DMS114 treated with DMSO at 0.1 percent for 48 hours (cell line): ENCODE measurements at regions not wholly inside any gene's neighbourhood (a gene's known extent, or its start where the extent isn't known, plus 50 kb on each side); places are given as distances from the start of the nearest gene placed in this dataset.

Experiments used
- DNase-seq: peaks from one replicate; lab custom pipeline; 2025; ENCODE audit not compliant: unreplicated experiment; lab: John Stamatoyannopoulos, UW

DNA sequence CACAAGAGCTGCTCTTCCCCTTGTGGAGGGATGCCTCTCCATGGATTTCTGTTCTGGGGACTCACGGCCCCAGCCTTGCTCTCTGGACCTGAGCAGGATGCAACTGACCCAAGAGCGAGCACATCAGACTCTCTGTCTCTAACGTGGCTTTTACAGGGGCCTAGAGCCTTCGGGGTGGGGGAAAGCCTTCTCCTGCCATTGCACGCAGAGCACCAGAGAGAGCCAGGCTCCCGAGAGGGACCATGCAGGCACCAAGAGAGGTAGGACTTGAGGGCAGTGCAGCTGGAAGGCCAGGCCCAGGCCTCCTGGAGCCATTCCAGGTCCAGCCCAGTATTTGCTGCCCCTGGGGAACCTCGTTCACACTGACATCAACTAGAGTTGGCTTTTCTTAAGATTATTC, 475.6 kb upstream of the MYT1L start:
- DNase-seq = no peak

DNA sequence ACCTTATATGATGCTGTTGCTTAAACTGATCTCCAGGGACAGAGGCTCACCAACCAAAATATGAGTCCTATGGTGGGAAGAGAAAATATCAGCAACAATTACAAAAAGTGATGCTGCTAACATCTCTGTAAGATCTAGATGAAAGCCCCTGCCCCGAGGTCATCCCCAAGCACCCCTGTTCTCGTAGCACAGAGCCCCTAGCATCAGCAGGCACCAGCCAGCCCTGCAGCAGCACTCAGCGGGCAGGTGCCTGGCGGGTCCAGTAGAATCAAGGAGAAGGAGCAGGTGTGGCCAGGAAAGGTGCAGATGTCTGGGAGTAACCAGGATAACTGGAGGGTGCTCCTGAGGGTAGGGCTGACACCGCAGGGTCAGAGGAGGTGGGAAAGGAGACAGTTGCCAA, 474.2 kb upstream of the MYT1L start:
- no peak for DNase-seq

DNA sequence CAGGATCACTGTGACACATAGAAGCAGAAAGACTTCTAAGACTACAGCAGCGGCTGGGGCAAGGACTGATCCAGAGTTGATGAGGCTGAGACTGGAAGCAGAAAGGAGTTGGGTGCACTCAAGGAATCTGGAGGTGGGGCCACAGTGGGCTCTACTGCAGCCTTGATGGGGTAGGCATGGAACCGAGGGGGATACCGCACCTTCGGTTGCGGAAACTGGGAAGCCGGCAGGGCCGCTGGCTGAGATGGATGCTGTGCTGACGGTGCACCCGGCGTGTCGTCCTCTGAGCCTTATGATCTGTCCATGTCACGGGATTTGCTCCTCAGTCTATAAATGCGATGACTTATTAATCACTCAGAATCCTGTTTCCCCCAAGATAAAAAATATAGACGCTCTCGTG, 473.5 kb upstream of the MYT1L start:
- no peak for DNase-seq

DNA sequence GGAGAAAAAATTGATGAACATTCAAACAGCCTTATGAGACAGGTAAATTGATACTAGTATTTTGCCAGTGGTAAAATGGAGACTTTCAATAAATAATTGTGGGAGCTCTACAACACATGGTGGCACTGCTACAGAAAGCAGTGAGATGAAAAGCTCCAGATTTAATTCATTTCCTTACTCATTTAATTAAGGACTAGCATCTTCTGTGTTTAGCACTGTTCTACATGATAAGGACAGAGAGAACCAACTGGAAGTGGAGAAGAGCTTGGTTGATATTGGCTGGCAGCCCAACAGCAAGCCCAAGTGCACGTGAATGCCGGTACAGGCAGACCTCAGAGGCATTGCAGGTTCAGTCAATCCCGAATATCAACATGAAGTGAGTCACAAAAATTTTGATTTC, 470.4 kb upstream of the MYT1L start:
- no peak for DNase-seq

DNA sequence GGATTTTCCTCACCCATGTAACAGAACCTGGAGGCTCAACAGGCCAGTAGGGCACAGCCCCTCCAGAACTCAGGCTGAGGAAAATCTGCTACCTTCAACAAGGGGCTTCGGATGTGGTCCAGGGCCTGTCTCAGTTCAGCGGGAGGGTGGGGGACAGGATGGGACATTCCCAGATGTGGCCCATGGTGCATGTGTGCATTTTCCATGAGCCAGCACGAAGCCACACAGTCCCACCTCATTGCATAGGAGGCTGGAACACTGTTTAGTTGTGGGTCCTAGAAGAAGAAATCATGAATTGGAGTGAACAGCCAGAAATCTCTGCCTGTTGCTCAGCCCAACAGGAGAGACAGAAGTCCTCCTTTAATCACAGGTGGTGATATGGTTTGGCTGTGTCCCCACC, 469.6 kb upstream of the MYT1L start:
- DNase-seq = no peak

DNA sequence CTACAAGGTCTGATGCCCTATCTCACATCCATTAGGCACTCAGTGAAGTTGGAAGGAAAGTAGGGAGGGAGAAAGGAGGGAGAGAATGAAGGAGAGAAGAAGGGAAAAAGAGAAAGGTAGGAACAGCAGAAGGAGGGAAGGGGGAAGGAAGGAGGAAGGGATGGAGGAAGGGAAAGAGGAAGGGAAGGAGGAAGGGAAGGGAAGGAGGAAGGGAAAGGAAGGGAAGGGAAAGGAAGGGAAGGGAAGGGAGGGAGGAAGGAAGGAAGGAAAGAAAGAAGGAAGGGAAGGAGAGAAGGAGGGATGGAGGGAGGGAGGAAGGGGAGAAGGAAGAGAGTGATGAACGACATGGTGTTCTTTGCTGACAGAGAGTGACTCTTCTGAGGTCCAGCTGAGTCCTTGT, 468.9 kb upstream of the MYT1L start:
- no peak for DNase-seq

DNA sequence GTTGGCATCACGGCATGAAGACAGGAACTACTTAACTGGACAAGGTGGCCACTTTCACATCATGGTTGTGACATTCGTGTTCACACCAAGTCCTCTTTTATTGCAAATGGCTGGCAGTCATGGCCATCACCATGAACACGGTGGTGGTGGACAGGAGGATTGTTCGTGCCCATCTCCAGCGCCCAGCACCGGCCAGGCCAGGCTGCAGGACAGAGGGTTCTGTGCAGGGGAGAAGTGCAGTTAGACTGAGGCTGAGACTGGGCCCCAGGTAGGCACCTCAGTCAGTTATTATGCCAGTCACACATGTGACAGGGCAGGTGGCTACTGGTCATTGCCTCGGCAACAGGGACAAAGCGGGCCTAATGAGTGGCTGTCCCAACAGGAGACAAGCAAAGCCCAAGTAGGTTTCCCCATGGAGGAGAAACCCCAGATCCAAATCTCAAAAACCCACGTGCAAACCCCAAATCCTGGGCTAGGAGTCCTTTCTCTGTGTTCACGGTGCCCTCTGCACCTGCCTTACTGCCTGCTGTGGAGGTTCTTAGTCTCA, 468.1 kb upstream of the MYT1L start:
- no peak for DNase-seq

DNA sequence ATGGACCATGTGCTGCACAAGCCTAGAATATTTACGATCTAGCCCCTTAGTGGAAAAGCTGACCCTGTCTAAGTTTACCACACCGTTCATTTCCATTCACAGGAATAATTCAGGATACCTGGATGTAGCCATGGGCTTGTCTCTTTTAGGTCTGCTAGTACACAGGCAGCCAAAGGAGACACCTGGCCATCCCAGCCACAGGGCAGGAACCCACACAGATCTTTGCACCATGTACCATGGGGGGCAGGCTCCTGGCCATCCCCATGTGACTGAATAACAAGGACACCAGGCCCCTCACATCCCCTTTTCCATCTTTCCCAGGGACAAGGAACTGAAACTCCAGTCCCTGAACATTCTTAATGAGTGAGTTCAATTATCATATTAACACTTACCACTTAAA, 467.3 kb upstream of the MYT1L start:
- DNase-seq = no peak

DNA sequence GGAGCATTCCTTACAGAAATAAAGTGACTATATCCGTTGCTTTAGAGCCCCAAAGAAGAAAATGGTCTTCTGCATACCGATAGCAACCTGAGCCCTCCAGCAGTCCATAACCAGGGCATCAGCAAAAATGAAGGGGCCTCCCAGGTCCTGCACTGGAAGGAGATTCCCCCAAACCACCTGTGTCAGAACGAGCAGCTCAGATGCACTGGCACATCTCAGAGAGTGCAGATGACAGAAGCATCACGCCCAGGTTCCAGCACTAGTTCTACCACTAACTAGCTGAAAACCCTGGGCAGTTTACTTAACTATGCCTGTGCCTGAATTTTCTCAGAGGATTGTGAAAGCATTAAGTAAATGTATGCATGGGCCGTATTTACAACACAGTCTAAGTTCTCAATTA, 466.7 kb upstream of the MYT1L start:
- no peak for DNase-seq

DNA sequence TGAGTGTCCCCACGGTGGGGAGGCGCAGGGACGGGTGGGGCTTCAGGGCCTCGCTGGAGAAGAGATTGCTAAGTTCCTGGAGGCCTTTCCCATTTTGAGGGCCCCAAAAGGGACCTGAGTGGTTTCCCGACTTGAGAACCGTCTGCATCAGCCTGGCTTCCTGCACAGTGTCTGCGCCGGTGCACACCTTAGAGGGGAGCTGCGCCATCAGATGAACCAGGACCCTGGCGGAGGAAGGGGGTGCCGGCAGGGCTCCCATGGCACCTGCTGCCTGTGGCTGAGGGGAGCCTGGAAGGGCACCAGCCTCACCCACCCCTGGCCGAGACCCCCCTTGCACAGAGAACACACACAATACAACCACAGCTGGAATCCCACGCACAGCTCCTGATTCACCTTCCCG, 465.1 kb upstream of the MYT1L start:
- DNase-seq = no peak

DNA sequence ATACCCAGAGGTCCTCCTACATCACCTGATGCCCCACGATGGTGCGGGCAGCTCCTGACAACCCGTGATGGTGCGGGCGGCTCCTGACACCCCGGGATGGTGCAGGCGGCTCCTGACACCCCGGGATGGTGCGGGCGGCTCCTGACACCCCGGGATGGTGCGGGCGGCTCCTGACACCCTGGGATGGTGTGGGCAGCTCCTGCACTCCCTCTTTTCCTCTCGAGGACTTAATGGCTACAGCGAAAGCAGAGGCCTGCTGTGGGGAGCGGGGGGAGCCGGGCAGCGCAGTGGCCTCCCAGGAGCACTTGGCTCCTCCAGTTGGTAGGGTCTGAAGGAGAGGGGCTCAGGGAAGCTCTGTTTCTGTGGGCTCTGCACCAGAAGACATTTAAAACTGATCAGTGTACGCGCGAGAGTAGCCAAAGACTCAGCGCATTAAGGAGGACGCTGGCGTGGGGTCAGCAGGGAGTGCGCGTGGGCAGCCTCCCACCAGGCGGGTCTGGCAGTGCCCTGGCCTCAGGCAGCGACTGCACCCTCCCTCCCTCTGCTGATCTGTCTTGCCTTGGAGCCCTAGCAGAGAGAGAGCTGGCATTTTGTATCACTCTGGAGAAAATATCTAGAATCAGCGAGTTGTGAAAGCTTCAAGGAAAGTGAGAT, 464.5 kb upstream of the MYT1L start:
- DNase-seq = no peak

DNA sequence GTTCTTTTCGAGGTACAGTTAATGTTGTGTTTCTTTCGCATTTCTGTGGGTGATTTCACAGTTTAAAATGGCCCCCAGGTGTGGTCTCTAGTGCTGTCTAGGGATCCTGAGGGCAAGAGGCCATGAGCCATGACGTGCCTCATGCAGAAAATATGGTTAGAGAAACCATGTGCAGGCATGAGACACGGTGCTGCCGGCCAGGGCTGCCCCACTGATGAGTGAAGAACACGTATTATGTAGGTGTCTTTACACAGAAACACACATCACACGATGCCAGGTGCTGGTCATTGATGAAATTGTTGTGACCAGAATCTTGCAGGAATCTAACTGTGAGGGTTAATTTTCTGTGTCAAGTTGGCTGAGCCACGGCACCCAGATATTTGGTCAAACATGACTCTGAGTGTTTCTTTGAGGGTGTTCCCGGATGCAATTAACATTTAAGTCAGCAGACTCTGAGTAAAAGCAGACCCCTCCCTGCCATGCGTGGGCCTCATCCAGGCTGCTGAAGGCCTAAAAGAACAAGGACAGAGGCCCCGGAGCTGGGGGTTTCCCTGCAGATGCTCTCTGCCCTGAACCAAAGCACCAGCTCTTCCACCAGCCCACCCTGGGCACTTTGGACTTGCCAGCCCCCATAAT, 463.0 kb upstream of the MYT1L start:
- DNase-seq = no peak

DNA sequence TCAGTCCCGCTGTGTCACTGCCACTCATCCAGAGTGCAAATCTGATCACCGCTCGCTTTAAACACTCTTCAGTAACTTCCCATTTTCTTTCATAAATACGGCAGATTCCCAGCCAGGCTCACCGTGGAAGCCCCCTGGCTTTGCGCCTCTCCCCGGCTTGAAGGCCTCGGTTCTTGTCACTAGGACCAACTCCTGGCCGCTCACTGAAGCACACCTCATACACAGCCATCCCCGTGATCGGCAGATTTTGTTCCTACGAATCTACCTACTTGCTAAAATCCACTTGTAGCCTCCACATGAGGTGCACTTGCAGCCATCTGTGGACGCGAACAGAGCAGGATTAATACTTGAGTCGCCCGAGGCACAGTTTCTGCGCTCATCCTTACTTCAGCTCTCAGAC, 462.4 kb upstream of the MYT1L start:
- DNase-seq = no peak

DNA sequence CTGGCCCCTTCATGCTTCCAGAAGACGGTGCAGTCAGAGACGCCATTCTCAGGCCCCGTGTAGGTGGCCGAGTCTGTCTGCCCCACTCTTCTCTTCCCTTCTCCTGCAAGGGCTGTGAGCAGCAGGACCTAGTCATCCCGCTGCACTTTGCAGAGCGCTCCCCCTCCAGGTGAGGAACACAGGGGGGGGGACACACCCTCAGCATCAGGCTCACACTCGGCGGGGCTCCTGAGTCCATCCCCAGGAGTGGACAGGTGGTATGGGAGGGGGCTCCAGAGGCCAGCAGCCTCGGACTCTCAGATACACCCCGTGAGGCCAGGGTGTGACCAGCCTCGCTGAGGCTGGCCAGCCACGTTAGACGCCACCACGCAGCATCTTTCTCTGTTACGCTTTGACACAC, 460.5 kb upstream of the MYT1L start:
- no peak for DNase-seq

DNA sequence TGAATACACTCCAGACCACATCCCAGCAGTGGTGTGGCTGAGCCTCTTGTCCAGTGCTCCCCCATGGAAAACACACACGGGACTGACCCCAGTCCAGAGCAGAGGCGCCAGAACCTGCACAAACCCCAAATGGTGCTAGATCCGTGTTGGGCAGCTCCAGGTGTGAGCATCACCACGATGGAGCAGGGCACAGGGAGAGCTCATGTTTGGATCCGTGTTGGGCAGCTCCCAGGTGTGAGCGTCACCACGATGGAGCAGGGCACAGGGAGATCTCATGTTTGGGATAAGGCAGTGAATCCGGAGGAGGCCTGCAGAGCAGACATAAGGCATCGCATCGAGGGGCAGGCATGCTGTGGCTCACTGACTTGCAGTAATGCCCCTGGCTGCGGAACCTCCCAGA, 460.0 kb upstream of the MYT1L start:
- no peak for DNase-seq

DNA sequence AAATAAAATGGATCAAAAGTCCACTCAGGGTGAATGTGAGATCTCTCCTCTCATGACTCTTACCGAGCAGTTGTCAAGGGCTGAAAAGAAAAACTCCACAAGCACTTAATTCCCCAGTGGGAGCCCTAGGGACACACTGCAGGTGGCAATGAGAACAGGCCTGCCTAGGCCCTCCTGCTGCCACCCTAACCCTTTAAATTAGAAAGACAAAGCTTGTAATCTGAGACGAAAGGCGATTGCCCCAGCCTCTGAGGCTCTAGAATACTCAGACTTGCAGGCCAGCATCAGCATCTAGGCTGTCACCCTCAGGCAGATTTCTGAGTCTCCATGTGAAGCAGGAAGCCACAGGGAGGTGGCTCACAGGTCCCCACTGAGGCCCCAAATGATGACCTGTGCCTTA, 457.0 kb upstream of the MYT1L start:
- DNase-seq = no peak

DNA sequence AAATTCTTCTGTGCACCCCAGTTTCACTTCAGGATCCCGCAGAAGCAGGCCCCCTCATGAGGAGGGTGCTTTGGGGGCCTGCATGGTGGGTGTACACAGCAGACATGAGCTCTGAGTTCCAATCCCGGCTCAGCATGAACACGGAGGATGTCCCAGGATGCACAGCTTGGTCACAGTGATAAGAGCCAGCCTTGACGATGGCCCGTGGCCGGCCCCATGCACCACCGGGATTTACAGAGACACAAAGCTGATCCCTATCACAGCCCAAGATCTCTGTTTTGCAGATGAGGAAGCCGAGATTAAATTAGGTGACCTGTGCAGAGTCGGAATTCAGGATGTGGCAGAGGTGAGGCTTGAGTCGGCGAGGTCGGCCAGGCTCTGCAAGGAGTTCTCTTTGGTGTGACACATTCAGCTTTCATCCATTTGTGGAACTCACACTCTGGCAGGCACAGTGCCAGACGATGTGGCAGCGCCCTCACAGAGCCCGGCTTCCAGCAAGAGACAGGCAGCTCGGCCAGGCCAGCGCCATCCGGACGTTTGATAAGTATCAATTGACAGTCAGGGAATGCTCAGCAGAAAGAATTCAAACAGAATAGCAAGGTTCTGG, 456.3 kb upstream of the MYT1L start:
- DNase-seq = no peak

DNA sequence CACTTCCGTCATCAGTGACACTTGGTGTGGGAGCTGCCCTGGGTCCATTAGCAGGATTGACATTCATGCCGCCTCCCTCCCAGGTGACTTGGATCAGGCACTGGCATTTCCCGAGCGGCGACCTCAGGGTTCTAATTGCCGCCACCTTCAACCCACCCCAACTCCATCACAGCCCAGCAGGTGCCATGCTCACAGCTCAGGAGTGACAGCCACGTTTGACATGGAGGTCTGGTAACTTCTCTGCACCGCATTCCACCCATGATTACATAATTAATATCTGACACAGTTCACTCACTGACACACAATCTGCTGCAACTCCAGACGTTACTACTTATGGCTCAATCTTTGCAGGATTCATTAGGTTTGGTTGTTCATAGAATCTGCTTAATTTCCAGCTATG, 450.9 kb upstream of the MYT1L start:
- DNase-seq = no peak

DNA sequence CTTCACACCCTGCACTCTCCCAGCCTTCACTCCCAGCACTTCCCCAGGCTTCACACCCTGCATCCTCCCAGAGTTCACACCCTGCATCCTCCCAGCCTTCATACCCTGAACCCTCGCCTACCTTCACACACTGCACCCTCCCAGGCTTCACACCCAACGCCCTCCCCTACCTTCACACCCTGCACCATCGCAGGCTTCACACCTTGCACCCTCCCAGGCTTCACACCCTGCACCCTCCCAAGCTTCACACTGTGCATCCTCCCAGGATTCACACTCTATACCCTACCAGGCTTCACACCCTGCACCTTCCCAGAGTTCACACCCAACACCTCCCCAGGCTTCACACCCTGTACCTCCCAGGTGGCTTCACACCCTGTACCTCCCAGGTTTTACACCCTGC, 448.7 kb upstream of the MYT1L start:
- no peak for DNase-seq

DNA sequence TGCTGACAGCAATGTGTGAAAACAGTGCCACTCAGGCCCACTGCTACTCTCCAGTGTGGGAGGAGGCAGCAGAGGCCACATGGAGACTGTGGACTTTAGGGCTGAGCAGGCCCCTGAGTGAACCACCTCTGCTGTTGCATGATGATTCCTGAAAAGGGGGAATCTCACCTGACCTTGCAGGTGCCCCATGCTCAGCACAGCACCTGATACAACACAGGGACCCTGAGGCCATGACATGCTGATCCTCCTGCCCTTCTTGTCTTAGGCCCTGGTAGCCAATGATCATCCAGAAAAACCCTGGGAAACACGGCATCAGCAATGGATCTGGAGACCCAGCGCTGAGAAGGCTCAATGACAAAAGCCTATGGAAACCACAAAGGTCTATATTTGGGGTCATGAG, 446.8 kb upstream of the MYT1L start:
- no peak for DNase-seq

DNA sequence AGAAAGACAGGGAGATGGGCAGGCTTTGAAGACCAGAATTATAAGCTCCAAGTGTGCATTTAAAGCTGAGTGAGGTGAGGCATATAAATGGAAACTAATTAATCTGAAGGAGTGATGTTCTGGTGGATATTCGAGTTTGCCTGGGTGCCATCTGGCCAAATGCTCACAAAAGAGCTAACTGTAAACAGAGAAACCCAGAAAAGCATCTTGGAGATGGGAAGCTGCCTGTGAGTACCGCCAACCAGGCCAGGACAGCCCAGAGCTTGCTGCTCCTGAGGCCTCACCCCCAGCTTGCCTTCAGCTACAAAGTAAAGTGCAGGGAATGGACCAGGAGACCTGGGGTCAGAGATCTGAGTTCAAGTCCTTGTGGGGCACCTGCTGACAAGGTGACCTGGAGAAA, 446.1 kb upstream of the MYT1L start:
- no peak for DNase-seq

DNA sequence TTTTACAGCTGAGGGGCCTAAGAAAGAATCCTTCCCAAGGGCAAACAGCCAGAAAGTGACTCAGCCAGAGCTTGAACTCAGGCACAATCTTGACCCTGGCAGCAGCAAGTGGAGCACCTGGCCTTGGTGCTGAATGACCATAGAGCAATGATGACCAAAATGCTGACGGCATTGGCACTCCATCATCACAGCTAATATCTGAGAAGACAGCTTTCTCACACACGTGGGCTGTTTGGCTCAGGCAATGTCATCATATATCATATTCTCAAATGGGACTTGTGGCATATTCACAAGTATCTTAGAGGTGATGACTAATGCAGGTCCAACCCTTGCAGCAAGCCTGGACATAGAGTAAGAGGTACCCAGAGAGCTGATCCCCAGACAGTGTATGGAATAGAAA, 443.9 kb upstream of the MYT1L start:
- no peak for DNase-seq

DNA sequence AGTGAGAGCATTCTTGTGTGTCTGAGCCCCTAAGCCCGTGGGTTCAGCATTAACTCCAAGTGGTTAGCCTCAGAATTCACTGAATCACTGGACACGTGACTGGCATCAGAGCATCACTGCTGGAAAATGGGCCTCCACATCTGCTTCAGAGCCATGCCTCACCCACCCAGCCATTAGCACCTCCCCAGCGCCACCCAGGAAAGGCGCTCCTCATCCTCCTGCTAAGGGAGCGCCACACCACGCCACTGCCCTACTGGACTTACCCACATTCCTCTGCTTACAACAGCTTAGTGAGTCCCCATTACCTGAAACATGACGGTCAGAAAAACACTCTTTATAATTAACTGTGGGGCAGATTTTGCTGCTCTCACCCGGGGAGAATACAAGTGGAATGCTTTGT, 442.6 kb upstream of the MYT1L start:
- no peak for DNase-seq
